ENCODE measurements at regions not wholly inside any gene's neighbourhood (a gene's known extent, or its start where the extent isn't known, plus 50 kb on each side); places are given as distances from the start of the nearest gene placed in this dataset.

- DNase-seq (no peak), ATAC-seq (no peak)
Observed at GRCh38 chr13:90070362-90070761, 1277.1 kb upstream of the MIR17HG start.

- ATAC-seq (no peak), DNase-seq (no peak)
Observed at GRCh38 chr13:90070837-90071525, 1276.5 kb upstream of the MIR17HG start.

- DNase-seq (no peak), ATAC-seq (no peak)
Observed at GRCh38 chr13:90084684-90085290, 1262.7 kb upstream of the MIR17HG start.

DNA sequence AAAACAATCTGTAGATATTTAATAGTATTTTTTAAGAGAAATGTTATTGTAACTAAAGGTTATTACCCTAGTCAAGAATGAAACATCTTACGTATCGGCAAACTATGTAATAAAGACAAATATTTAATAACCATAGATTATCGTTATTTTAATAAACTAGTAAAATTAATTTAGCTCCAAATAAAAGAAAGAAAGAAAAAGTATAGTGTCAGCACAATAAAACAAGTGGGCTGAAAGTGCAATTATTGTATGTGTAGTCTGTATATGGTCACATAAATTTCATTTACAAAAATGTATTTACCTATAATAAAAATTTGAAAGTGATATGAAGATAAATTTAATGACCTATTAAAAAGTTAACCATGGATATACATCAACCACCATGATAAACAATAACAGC, 1258.4 kb upstream of the MIR17HG start:
- no peak for ATAC-seq
- DNase-seq, result no peak

DNA sequence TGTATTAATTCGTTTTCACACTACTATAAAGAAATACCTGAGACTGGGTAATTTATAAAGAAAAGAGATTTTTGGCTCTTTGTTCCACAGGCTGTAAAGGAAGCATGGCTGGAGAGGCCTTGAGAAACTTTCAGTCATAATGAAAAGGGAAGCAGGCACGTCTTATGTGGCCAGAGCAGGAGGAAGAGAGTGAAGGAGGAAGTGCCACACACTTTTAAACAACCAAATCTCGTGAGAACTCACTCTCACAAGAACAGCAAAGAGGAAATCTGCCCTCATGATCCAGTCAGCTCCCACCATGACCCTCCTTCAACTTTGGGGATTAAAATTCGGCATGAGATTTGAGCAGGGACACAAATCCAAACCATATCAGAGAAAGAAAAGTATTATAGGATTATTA, 1255.9 kb upstream of the MIR17HG start:
- DNase-seq, result no peak
- ATAC-seq, result no peak

DNA sequence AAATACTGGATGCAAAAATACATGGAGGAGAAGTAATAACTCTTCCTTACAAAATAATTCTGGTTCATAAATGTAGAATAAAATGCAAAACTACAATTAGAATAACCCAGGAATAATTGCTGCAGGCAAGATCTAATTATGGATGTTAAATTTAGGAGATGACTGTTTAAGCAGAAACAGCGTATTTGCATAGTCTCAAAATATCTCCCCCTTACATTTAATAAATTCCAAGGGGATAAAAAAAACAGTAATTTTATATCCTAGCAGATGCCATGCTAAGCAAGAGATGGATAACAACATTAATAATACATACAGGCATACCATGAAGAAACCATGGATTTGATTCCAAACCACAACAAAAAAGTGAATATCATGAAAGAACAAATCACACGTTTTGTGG, 1253.1 kb upstream of the MIR17HG start:
- no peak for DNase-seq

DNA sequence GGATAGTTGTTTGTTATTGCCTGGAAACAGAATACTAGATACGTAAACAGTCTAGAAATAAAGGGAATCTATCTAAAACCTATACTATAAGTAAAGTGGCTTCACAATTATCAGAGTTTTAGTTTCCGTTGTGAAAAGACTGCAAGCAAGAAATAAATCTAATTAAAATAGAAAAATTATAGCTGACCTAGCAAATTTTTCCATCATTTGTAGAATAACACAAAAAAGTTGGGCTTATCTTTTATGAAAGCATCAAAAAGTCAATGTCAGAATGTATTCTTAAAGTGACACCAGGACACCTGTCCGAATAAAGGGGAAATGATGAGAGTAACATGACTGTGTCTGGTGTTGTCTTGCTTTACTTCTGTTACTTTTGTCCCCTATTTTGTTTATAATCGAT, 1248.9 kb upstream of the MIR17HG start:
- ATAC-seq, result no peak

More for the DNA sequence above, 1253.1 kb upstream of the MIR17HG start:
- no peak for ATAC-seq

GRCh38 chr13:90099847-90100246, 1247.6 kb upstream of the MIR17HG start:
- DNase-seq, result no peak

More for the DNA sequence above, 1248.9 kb upstream of the MIR17HG start:
- no peak for DNase-seq

DNA sequence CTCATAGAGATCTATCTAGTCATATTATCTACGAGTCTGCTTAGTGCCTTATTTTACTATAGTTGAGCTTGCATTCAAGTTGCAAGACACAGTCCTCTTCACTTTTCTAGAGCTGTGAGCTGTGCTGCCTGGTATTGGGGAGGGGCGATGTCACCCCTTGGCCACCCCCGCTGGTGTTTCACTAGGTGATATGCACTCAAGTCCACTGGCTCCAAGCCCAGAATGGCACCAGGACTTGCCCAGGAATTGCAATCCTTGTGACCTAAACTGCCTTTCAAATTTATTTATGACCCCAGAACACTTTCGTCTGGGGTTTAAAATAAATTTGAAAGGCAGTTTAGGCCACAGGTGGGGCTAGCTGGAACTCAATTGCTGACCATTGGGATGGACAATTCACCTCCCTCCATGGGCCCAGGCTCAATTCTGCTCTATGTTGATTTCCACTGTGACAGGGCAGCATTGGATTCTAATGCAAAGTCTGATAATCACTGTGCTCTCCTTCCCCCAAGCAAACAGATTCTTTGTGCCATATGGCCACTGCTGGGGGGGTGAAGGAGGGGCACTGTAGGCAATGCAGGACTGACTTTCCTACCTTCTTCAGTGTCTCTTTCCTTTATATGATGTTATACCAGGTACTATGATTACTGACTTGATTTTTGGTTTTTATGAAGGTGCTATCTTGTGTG, 1244.2 kb upstream of the MIR17HG start:
- ATAC-seq (no peak), DNase-seq (no peak)

More at GRCh38 chr13:90099847-90100246, 1247.6 kb upstream of the MIR17HG start:
- ATAC-seq, result no peak

GRCh38 chr13:90104764-90105163, 1242.7 kb upstream of the MIR17HG start:
- ATAC-seq, result no peak

DNA sequence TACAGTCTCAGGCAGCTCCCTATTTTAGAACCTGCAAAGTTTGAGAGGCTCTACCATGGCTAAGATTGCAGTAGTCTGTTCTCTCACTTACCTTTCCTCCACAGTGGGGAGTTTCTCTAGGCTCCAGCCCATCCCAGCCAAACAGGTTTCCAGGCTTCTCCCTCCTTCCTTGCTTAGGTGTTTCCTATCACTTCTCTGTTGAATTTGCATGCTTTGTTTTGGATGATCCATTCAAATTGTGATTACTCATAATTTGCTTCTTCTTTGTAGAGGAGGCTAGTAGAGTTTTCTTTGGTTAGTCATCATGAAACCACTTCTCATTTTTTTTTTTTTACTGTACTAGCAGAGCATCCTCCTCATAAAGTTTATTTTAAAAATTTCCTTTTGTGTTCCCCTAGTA, 1242.2 kb upstream of the MIR17HG start:
- no peak for DNase-seq
- no peak for ATAC-seq

More at GRCh38 chr13:90104764-90105163, 1242.7 kb upstream of the MIR17HG start:
- no peak for DNase-seq

GRCh38 chr13:90105849-90106496, 1241.5 kb upstream of the MIR17HG start:
- DNase-seq (no peak), ATAC-seq (no peak)

DNA sequence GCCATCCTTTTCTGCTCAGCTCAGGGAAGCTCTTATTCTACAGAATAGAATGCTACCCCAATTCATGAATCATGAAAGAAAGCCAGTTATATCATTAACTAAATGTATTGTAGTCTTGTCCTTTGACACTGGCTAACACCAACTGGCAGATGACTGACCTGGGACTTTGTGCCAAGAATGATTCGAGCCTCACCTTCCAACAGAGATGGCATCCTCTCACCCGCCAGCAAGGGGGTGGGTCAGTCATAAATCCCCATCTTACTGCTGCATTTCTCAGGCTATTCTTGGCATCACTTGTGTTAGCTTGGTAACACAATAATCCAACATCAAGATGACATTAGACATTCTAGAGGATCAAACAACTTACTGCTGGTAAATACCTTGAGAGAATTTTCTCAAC, 1239.8 kb upstream of the MIR17HG start:
- no peak for ATAC-seq
- no peak for DNase-seq

GRCh38 chr13:90108547-90108946, 1238.9 kb upstream of the MIR17HG start:
- DNase-seq (no peak), ATAC-seq (no peak)

GRCh38 chr13:90116121-90116520, 1231.4 kb upstream of the MIR17HG start:
- ATAC-seq (no peak), DNase-seq (no peak)

DNA sequence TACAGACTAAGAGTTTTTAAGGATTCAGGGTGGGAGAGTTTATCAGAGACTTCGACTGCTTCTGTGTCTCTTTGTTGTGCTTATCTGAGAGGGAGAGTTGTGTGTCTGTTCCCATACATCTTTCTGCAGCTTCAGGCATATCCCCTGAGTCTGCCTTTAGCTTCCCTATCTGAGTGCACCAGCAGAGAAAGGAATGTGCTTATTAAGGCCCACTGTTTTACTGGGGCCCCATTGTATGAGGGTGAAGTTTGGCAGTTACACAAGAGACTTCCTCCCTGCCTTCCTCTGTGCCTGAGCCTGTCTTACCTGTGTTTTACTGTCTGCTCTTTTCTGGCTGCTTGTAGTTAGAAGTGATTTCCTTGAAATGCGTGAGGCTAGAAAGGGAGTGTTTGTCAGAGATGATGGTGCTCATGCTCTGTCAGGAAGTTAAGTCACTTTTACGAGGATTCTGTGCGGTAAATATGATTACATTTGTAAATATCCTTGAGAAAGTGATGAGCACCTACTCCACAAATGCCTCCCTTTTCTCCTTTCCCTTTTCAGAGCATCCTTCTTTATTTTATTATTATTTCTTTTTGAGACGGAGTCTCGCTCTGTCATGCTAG, 1228.9 kb upstream of the MIR17HG start:
- ATAC-seq, result no peak
- no peak for DNase-seq

- DNase-seq (no peak), ATAC-seq (no peak)
Observed at GRCh38 chr13:90120026-90120425, 1227.5 kb upstream of the MIR17HG start.

DNA sequence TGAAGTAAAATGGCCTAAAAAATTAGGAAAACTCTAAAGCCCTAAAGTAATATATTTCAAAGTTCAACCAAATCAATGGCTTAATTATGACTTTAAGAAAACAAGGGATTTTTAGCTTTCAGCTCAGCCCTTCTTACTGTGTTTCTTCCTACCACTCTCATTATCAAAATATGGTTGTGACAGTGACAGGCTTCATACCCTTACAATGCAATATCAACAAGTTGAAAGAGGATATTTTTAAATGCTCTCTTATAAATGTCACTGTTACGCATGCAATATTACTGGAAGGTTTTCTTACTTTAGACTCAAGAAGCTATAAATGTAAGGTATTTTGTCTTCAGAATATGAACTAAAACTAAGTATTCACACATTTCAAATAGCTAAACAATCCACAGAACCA, 1225.7 kb upstream of the MIR17HG start:
- no peak for DNase-seq
- no peak for ATAC-seq

- DNase-seq (no peak), ATAC-seq (no peak)
Observed at GRCh38 chr13:90122531-90122930, 1225.0 kb upstream of the MIR17HG start.

DNA sequence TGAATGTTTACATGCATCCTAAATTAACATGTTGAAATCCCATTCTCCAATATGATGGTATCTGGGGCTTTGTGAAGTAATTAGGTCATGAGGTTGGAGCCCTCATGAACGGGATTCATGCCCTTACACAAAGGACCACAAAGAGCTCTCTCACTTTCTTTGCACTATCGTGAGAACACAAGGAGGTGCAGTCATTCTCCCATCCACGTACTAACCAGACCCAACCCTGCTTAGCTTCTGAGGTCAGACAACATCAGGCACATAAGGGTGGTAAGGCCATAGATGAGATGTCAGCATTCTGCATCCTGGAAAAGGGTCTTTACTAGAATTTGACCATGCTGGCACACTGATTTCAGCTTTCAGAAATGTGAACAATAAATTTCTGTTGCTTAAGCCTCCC, 1211.9 kb upstream of the MIR17HG start:
- DNase-seq (no peak), ATAC-seq (no peak)

DNA sequence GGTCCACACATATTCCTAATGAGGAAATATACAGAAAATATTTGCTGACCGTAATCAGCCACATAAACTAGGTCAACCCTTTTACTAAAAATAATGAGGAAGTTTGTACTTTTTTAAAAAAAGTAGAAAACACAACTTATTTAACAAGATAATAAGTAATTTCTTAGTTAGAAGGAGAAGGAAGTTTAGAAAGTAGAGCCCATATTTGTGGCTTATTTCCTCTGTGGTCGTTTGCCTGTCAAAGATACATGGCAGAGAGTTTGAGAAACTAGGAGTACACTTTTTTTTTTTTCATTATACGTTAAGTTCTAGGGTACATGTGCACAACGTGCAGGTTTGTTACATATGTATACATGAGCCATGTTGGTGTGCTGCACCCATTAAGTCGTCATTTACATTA, 1205.2 kb upstream of the MIR17HG start:
- no peak for ATAC-seq

GRCh38 chr13:90154311-90154960, 1193.1 kb upstream of the MIR17HG start:
- ATAC-seq (no peak), DNase-seq (no peak)

More for the DNA sequence above, 1205.2 kb upstream of the MIR17HG start:
- no peak for DNase-seq

Measured in stimulated activated naive CD8-positive, alpha-beta T cell treated with anti-CD3 and anti-CD28 coated beads, Interleukin-15, Interleukin-2, amounts not matched to agents 100 U/mL and 50 U/mL, for 24 hours (primary cell).